Prostate gland (tissue), 2 donors: ENCODE measurements at regions not wholly inside any gene's neighbourhood (a gene's known extent, or its start where the extent isn't known, plus 50 kb on each side); places are given as distances from the start of the nearest gene placed in this dataset.

Experiments used
- POLR2A ChIP-seq: fragments of 450-650 bp; IDR thresholded peaks from one replicate; pipeline ENCODE4 v1.6.1; 2016; ENCODE audit warnings: antibody characterized with exemption, mild to moderate bottlenecking
- POLR2AphosphoS5 ChIP-seq: sonication (generic); formaldehyde crosslinking; IDR thresholded peaks from one replicate; pipeline ENCODE4 v1.6.1; 2017; ENCODE audit warnings: antibody characterized with exemption
- TF ChIP-seq, protein P1 (sequence below), 4 experiments: fragments of 200-600 bp in 2 of 4; fragments of 450-650 bp in 2 of 4; sonication (generic) in 2 of 4; IDR thresholded peaks; 1 replicate in 3 of 4; 2 replicates in 1 of 4; pipeline ENCODE4 v1.5.1; 2016 to 2019; ENCODE audit warnings: antibody characterized with exemption in 4 of 4, mild to moderate bottlenecking in 2 of 4, moderate library complexity in 2 of 4

DNA sequence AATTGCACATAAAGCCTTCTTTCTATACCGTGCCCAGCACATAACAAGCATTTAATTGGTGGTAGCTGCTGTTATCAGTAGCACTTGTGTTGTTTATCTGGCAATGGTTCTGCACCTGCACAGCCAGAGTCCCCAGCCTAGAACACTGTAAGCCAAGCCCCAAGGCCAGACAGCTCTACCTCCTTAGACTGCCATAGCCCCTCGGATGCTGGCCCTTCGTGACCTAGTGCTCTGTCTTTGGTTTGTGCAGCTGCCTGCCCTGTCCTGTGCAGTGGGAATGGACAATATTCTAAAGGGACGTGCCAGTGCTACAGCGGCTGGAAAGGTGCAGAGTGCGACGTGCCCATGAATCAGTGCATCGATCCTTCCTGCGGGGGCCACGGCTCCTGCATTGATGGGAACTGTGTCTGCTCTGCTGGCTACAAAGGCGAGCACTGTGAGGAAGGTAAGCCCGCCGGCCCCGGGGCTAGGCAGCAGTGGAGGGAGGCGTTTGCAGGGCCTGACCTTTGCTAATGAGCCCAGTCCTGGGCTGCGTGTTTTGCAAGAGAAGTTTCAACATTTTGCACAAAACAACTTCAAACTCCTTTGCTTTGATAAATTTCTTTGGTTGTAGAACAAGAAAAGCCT lies 173.3 kb upstream of the WWC1 start:
- TF ChIP-seq POLR2A = no peak
- TF ChIP-seq, protein P1, sequence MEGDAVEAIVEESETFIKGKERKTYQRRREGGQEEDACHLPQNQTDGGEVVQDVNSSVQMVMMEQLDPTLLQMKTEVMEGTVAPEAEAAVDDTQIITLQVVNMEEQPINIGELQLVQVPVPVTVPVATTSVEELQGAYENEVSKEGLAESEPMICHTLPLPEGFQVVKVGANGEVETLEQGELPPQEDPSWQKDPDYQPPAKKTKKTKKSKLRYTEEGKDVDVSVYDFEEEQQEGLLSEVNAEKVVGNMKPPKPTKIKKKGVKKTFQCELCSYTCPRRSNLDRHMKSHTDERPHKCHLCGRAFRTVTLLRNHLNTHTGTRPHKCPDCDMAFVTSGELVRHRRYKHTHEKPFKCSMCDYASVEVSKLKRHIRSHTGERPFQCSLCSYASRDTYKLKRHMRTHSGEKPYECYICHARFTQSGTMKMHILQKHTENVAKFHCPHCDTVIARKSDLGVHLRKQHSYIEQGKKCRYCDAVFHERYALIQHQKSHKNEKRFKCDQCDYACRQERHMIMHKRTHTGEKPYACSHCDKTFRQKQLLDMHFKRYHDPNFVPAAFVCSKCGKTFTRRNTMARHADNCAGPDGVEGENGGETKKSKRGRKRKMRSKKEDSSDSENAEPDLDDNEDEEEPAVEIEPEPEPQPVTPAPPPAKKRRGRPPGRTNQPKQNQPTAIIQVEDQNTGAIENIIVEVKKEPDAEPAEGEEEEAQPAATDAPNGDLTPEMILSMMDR (IDR thresholded peaks at IDR 0.05) = no peak
- no peak for TF ChIP-seq POLR2AphosphoS5
